GM23248 (cell line): ENCODE measurements at regions not wholly inside any gene's neighbourhood (a gene's known extent, or its start where the extent isn't known, plus 50 kb on each side); places are given as distances from the start of the nearest gene placed in this dataset.

ENCODE experiments used
- EZH2 ChIP-seq: fragments of 200-600 bp; sonication (generic); IDR thresholded peaks from 2 replicates; pipeline ENCODE4 v1.6.1; 2018; ENCODE audit warnings: antibody characterized with exemption, mild to moderate bottlenecking; ENCODE audit not compliant: insufficient read depth, poor library complexity, severe bottlenecking
- EZH2phosphoT487 ChIP-seq: fragments of 200-600 bp; sonication (generic); IDR thresholded peaks from 2 replicates; pipeline ENCODE4 v1.6.1; 2018; ENCODE audit warnings: antibody characterized with exemption, moderate library complexity, mild to moderate bottlenecking, low read depth; ENCODE audit not compliant: insufficient read depth

DNA sequence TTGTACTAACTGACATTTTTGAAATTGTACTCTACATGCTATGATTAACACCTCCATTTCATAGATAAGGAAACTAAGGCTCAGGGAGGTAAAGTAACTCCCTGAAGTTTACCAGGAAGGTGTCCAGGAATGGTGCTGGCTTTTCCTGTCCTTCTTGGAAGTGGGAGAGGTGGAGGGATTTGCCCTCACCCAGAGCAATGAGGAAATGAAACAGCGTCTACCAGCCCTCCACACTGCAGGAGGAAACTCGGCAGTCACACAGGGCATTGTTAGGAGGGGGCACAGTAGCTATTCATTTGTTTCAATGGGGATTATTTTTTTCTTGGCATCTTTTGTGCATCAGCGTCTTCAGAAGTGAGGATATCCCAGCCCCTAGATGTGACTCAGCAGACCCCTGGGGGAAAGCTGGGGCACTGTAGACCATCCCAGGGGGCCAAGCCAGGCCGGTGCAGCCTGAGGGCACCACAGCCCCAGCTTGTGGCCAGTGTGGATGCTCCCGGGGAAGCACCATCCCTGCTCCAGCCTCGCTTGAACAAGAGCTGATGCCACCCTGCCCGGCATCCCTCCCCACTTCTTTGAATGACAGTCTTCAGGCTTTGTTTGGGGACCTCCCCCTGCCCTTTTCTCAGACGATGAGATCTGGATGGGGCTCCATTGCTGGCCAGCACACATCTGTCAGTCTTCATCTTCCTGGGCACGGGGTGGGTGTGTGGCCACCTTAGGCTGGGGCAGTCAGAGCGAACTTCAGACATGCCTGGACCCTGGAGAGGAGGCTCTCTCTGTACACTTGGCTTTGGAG is 224.4 kb upstream of the PMEPA1 start:
- TF ChIP-seq EZH2 (no peak), EZH2phosphoT487 (no peak)
